H1 (cell line): ENCODE measurements at regions not wholly inside any gene's neighbourhood (a gene's known extent, or its start where the extent isn't known, plus 50 kb on each side); places are given as distances from the start of the nearest gene placed in this dataset.

Experiments used
- CTCF ChIA-PET: fragments of 300-600 bp; sonication (Branson Sonifier 250); formaldehyde crosslinking; loops from one replicate; lab custom pipeline; 2021; ENCODE audit not compliant: partially characterized antibody; lab: Charles Lee
- POLR2A ChIA-PET: fragments of 300-600 bp; sonication (Branson Sonifier 250); formaldehyde crosslinking; loops from one replicate; lab custom pipeline; 2021; ENCODE audit warnings: inconsistent platforms; ENCODE audit not compliant: partially characterized antibody; lab: Charles Lee
- DNase-seq, 2 experiments: peaks; one replicate each; pipeline versions ENCODE4 v3.0.0 to v3.0.0-alpha.2; 2010 to 2022; ENCODE audit warnings: low spot score in 2 of 2, low read depth in 1 of 2, mixed read lengths in 1 of 2
- FAIRE-seq: peaks from 2 replicates; lab custom pipeline; 2011; peaks lifted over from hg19 to GRCh38; lab: Jason Lieb, UNC
- H2AFZ ChIP-seq: 2 replicates; pipeline ENCODE4 v1.8.1; 2012; ENCODE audit warnings: low read length, inconsistent platforms
- H2AK5ac ChIP-seq: 2 replicates; pipeline ENCODE4 v1.6.1; 2013; ENCODE audit warnings: low read depth, low read length
- H2BK120ac ChIP-seq: replicated peaks from 2 replicates; pipeline ENCODE3; 2013; ENCODE audit warnings: low read depth, low read length, inconsistent platforms
- H2BK12ac ChIP-seq: 2 replicates; pipeline ENCODE4 v1.6.1; 2013; ENCODE audit warnings: low read depth, low read length
- H2BK15ac ChIP-seq: 2 replicates; pipeline ENCODE4 v1.6.1; 2013; ENCODE audit warnings: low read length
- H2BK20ac ChIP-seq: 2 replicates; pipeline ENCODE4 v1.6.1; 2013; ENCODE audit warnings: low read length
- H2BK5ac ChIP-seq: 2 replicates; pipeline ENCODE4 v1.6.1; 2013; ENCODE audit warnings: low read depth, low read length
- H3K14ac ChIP-seq: 2 replicates; pipeline ENCODE4 v1.6.1; 2013; ENCODE audit warnings: inconsistent platforms; ENCODE audit not compliant: insufficient read length
- H3K18ac ChIP-seq: 2 replicates; pipeline ENCODE4 v1.6.1; 2013; ENCODE audit warnings: low read length; ENCODE audit errors: extremely low read depth
- H3K23ac ChIP-seq: 2 replicates; pipeline ENCODE4 v1.6.1; 2013; ENCODE audit warnings: inconsistent platforms; ENCODE audit not compliant: insufficient read length
- H3K23me2 ChIP-seq: 2 replicates; pipeline ENCODE4 v1.6.1; 2013; ENCODE audit warnings: low read depth, low read length
- H3K27ac ChIP-seq: 2 replicates; pipeline ENCODE4 v1.6.1; 2011; ENCODE audit warnings: low read depth, low read length, inconsistent platforms
- H3K27me3 ChIP-seq, 4 experiments: replicated peaks in 1 of 4; 1 replicate in 1 of 4; 2 replicates in 3 of 4; pipeline versions ENCODE4 v1.6.1 to v1.8.1; 2011 to 2013; ENCODE audit warnings: low read length in 3 of 4, mild to moderate bottlenecking in 3 of 4, inconsistent platforms in 2 of 4, mixed read lengths in 2 of 4, moderate library complexity in 1 of 4; ENCODE audit not compliant: control insufficient read depth in 3 of 4, insufficient read depth in 3 of 4; ENCODE audit errors: extremely low read depth in 1 of 4
- H3K36me3 ChIP-seq, 4 experiments: 2 replicates each; pipeline versions ENCODE4 v1.6.1 to v1.8.1; 2011 to 2013; ENCODE audit warnings: mild to moderate bottlenecking in 4 of 4, low read length in 3 of 4, moderate library complexity in 2 of 4, control low read depth in 1 of 4, inconsistent platforms in 1 of 4; ENCODE audit not compliant: insufficient read depth in 4 of 4, control insufficient read depth in 2 of 4
- H3K4ac ChIP-seq: replicated peaks from 2 replicates; pipeline ENCODE3; 2013; ENCODE audit warnings: low read length, low read depth, mixed read lengths, inconsistent platforms; ENCODE audit not compliant: insufficient read length
- H3K4me1 ChIP-seq, 4 experiments: replicated peaks in 1 of 4; 1 replicate in 1 of 4; 2 replicates in 3 of 4; pipeline versions ENCODE4 v1.6.1 to v1.8.1; 2011 to 2013; ENCODE audit warnings: low read length in 3 of 4, inconsistent platforms in 2 of 4, mixed read lengths in 1 of 4; ENCODE audit not compliant: insufficient read depth in 4 of 4, control insufficient read depth in 3 of 4
- H3K4me2 ChIP-seq, 2 experiments: 2 replicates each; pipeline versions ENCODE4 v1.6.1 to v1.8.1; 2011 to 2013; ENCODE audit warnings: low read depth in 2 of 2, low read length in 2 of 2, control low read depth in 1 of 2, inconsistent platforms in 1 of 2, mild to moderate bottlenecking in 1 of 2; ENCODE audit not compliant: insufficient read depth in 1 of 2
- H3K4me3 ChIP-seq, 4 experiments: fragments of 200-600, 300-600 bp in 1 of 4; sonication (generic), shearing (Covaris generic), sonication (Bioruptor Twin) in 1 of 4; 2 replicates each; pipeline versions ENCODE4 v1.5.1 to v1.8.1; 2011 to 2016; ENCODE audit warnings: low read length in 4 of 4, low read depth in 3 of 4, control low read depth in 2 of 4, inconsistent platforms in 2 of 4, mild to moderate bottlenecking in 2 of 4, mixed read lengths in 1 of 4, moderate library complexity in 1 of 4; ENCODE audit not compliant: insufficient read depth in 2 of 4; ENCODE audit errors: extremely low read depth in 1 of 4
- H3K56ac ChIP-seq: replicated peaks from 2 replicates; pipeline ENCODE3; 2013; ENCODE audit warnings: low read depth, mild to moderate bottlenecking, mixed read lengths, low read length, inconsistent platforms; ENCODE audit not compliant: insufficient read length
- H3K79me1 ChIP-seq: 2 replicates; pipeline ENCODE4 v1.6.1; 2013; ENCODE audit warnings: low read depth, low read length, control low read depth
- H3K79me2 ChIP-seq, 2 experiments: 2 replicates each; pipeline versions ENCODE4 v1.6.1 to v1.8.1; 2012 to 2013; ENCODE audit warnings: low read length in 2 of 2, mild to moderate bottlenecking in 2 of 2, inconsistent platforms in 1 of 2; ENCODE audit not compliant: insufficient read depth in 2 of 2, control insufficient read depth in 1 of 2
- H3K9ac ChIP-seq, 4 experiments: replicated peaks in 1 of 4; 1 replicate in 1 of 4; 2 replicates in 3 of 4; pipeline versions ENCODE4 v1.6.1 to v1.8.1; 2011 to 2013; ENCODE audit warnings: low read depth in 3 of 4, low read length in 3 of 4, control low read depth in 2 of 4, mild to moderate bottlenecking in 2 of 4, moderate library complexity in 2 of 4, inconsistent platforms in 1 of 4; ENCODE audit errors: extremely low read depth in 1 of 4
- H3K9me3 ChIP-seq, 2 experiments: 2 replicates each; pipeline versions ENCODE4 v1.6.1 to v1.8.1; 2012 to 2013; ENCODE audit warnings: mild to moderate bottlenecking in 2 of 2, moderate library complexity in 2 of 2, control low read depth in 1 of 2, inconsistent platforms in 1 of 2, low read depth in 1 of 2, low read length in 1 of 2, mixed read lengths in 1 of 2; ENCODE audit not compliant: insufficient read depth in 2 of 2
- H4K20me1 ChIP-seq, 2 experiments: replicated peaks in 1 of 2; 2 replicates each; pipeline versions ENCODE3 to v1.8.1; 2011 to 2013; ENCODE audit warnings: inconsistent platforms in 2 of 2, low read length in 2 of 2, mild to moderate bottlenecking in 1 of 2; ENCODE audit not compliant: insufficient read depth in 2 of 2, control insufficient read depth in 1 of 2
- H4K5ac ChIP-seq: 2 replicates; pipeline ENCODE4 v1.6.1; 2013; ENCODE audit warnings: low read length, low read depth, mixed read lengths, inconsistent platforms; ENCODE audit not compliant: insufficient read length
- H4K8ac ChIP-seq: 2 replicates; pipeline ENCODE4 v1.8.0; 2013; ENCODE audit warnings: mild to moderate bottlenecking, moderate library complexity, low read length, inconsistent platforms; ENCODE audit not compliant: insufficient read depth; ENCODE audit errors: extremely low read depth
- H4K91ac ChIP-seq: replicated peaks from 2 replicates; pipeline ENCODE3; 2013; ENCODE audit warnings: low read length, mixed read lengths, inconsistent platforms; ENCODE audit not compliant: insufficient read length
- CEBPB ChIP-seq: IDR thresholded peaks from 2 replicates; pipeline ENCODE4 v1.6.1; 2012; ENCODE audit warnings: low read depth, low read length
- EGR1 ChIP-seq: IDR thresholded peaks from 2 replicates; pipeline ENCODE4 v1.6.1; 2011; ENCODE audit warnings: low read depth, low read length, borderline replicate concordance
- EZH2 ChIP-seq: fragments of 200-600 bp; sonication (generic); IDR thresholded peaks from 2 replicates; pipeline ENCODE4 v1.7.1; 2012; ENCODE audit warnings: low read depth, mild to moderate bottlenecking, moderate library complexity, low read length, inconsistent platforms; ENCODE audit not compliant: severe bottlenecking
- RBBP5 ChIP-seq: IDR thresholded peaks from 2 replicates; pipeline ENCODE4 v1.7.1; 2012; ENCODE audit warnings: low read depth, mild to moderate bottlenecking, inconsistent platforms, low read length, moderate library complexity, borderline replicate concordance
- SIN3A ChIP-seq, 2 experiments: IDR thresholded peaks in 1 of 2; conservative IDR thresholded peaks in 1 of 2; 2 replicates each; pipeline ENCODE4 v1.6.1; 2011 to 2012; ENCODE audit warnings: low read length in 2 of 2, improper control_type of control experiment in 1 of 2, low read depth in 1 of 2, mild to moderate bottlenecking in 1 of 2
- SP2 ChIP-seq: IDR thresholded peaks from 2 replicates; pipeline ENCODE4 v1.6.1; 2012; ENCODE audit warnings: mild to moderate bottlenecking, low read length, inconsistent platforms
- WGBS, 2 experiments: shearing (Covaris generic) in 1 of 2; methylation state at CpG; one replicate each; pipeline versions ENCODE4 v1.1.6 to v1.1.7; 2013 to 2015; ENCODE audit warnings: low lambda C conversion rate in 2 of 2, mixed read lengths in 2 of 2, inconsistent platforms in 1 of 2, low coverage in 1 of 2, missing lambda C conversion rate in 1 of 2; ENCODE audit not compliant: insufficient replicate concordance in 2 of 2, insufficient coverage in 1 of 2, insufficient read length in 1 of 2; ENCODE audit errors: extremely low coverage in 1 of 2, missing lambda C conversion rate in 1 of 2; 5-methylcytosine and 5-hydroxymethylcytosine counted together
- TF ChIP-seq, protein P1 (sequence below): IDR thresholded peaks from 2 replicates; pipeline ENCODE4 v1.6.1; 2012; ENCODE audit warnings: low read length, inconsistent platforms
- TF ChIP-seq, protein P2 (sequence below): IDR thresholded peaks from 2 replicates; pipeline ENCODE4 v1.6.1; 2012; ENCODE audit warnings: inconsistent platforms

DNA sequence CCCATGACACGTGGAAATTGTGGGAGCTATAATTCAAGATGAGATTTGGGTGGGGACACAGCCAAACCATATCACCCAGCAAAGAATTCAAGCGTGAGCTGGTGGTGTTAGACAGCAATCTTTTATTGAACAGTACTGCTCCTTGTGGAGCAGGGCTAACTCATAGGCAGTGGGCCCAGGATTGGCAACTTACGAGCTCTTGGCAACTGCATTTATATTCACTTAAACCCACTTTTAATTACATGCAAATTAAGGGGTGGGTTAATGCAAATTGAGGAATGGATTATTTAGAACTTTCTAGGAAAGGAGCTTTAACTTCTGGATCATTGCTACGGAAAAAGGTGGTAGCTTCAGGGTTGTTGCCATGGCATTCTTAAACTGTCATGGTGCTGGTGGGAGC, 135.6 kb upstream of the KAZN start:
- Histone ChIP-seq H3K27me3 (no peaks in the 10 kb centered on the region), H3K18ac (no peak overlapping the region), H3K56ac (no peak overlapping the region), H3K36me3 (no peaks in the 10 kb centered on the region), H3K4me1 (no peaks in the 10 kb centered on the region), H4K5ac (no peak overlapping the region), H2BK20ac (no peak overlapping the region), H3K79me1 (no peaks in the 10 kb centered on the region), H2BK12ac (no peak overlapping the region), H4K20me1 (no peaks in the 10 kb centered on the region), H2BK5ac (no peak overlapping the region)
- POLR2A ChIA-PET = no interaction called here
- TF ChIP-seq, protein P1, sequence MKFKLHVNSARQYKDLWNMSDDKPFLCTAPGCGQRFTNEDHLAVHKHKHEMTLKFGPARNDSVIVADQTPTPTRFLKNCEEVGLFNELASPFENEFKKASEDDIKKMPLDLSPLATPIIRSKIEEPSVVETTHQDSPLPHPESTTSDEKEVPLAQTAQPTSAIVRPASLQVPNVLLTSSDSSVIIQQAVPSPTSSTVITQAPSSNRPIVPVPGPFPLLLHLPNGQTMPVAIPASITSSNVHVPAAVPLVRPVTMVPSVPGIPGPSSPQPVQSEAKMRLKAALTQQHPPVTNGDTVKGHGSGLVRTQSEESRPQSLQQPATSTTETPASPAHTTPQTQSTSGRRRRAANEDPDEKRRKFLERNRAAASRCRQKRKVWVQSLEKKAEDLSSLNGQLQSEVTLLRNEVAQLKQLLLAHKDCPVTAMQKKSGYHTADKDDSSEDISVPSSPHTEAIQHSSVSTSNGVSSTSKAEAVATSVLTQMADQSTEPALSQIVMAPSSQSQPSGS = no peak
- TF ChIP-seq, protein P2, sequence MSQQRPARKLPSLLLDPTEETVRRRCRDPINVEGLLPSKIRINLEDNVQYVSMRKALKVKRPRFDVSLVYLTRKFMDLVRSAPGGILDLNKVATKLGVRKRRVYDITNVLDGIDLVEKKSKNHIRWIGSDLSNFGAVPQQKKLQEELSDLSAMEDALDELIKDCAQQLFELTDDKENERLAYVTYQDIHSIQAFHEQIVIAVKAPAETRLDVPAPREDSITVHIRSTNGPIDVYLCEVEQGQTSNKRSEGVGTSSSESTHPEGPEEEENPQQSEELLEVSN = no peak
- TF ChIP-seq CEBPB (no peak), RBBP5 (no peak), SIN3A (conservative IDR thresholded peaks at IDR 0.05 in 1 of 2, IDR thresholded peaks at IDR 0.05 in 1 of 2; ENCODE audit: low read depth in 1 of 2, low read length in 2 of 2) (no peak), SP2 (no peak), EGR1 (no peak), EZH2 (no peak)
- TF ChIP-seq, all 59 proteins: peak for 0
- Histone ChIP-seq H4K91ac (no peak overlapping the region), H3K9ac (no peak overlapping the region), H3K4ac (no peak overlapping the region), H3K23me2 (no peaks in the 10 kb centered on the region), H3K79me2 (no peaks in the 10 kb centered on the region), H4K8ac (no peak overlapping the region), H3K4me3 (no peak overlapping the region), H3K9me3 (no peaks in the 10 kb centered on the region), H2AK5ac (no peak overlapping the region), H2BK120ac (no peak overlapping the region), H2BK15ac (no peak overlapping the region), H2AFZ (no peak overlapping the region), H3K23ac (no peak overlapping the region), H3K27ac (no peak overlapping the region), H3K4me2 (no peak overlapping the region), H3K14ac (no peak overlapping the region)
- WGBS, 2 experiments = 90% methylated on average over 4 of the region's 4 CpGs; no CpG with 5 or more reads in 1 of the 2 experiments
- DNase-seq = no peak
- FAIRE-seq = no peak
- CTCF ChIA-PET = interaction anchor here (0.9 to 1.4 kb wide), 4 partner anchors 10 to 349 kb away, joined by 3 read pairs; no protein-coding TSS in a partner anchor
